GM23248 (cell line): ENCODE measurements at regions not wholly inside any gene's neighbourhood (a gene's known extent, or its start where the extent isn't known, plus 50 kb on each side); places are given as distances from the start of the nearest gene placed in this dataset.

Experiments used
- EZH2 ChIP-seq: fragments of 200-600 bp; sonication (generic); IDR thresholded peaks from 2 replicates; pipeline ENCODE4 v1.6.1; 2018; ENCODE audit warnings: antibody characterized with exemption, mild to moderate bottlenecking; ENCODE audit not compliant: insufficient read depth, poor library complexity, severe bottlenecking
- EZH2phosphoT487 ChIP-seq: fragments of 200-600 bp; sonication (generic); IDR thresholded peaks from 2 replicates; pipeline ENCODE4 v1.6.1; 2018; ENCODE audit warnings: antibody characterized with exemption, moderate library complexity, mild to moderate bottlenecking, low read depth; ENCODE audit not compliant: insufficient read depth

DNA sequence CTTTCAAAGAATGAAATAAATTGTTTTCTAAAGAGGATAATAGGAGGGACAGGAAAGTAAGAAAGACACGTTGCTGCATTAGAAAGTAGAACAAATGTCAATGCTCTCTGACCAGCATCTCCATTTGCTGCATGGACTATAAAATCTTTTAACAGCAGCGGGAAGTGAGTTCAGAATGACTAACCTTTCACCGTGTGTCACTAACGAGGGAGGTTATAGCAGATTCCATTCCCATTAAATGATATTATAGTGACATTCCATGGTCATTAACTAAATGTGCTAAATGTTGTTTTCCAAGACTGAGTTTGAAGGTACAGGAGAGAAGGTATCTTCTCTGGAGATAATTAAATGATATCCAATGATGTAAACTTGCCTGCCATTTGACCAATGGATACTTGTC lies 127.1 kb upstream of the HS3ST3A1 start:
- TF ChIP-seq EZH2 (no peak), EZH2phosphoT487 (no peak)
